ENCODE measurements at regions not wholly inside any gene's neighbourhood (a gene's known extent, or its start where the extent isn't known, plus 50 kb on each side); places are given as distances from the start of the nearest gene placed in this dataset.

DNA sequence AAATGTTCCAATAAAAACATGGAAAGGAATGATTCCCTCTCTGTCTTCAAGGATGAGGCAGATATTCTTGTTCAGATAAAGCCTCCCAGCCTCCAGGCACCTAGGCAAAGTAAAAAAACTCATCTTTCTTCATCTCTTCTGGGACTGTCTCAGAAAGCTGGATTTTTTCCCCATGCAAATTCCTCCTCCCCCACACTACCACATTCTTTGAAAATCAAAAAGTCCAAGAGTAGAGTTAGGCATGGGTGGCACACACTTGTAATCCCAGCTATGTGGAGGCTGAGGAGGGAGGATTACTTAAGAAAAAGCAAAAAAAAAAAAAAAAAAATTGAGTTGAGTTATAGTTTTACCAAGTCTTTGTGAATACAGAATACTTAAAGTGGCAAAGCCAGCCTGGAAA is 82.8 kb downstream of the GLUL start:
- TF ChIP-seq CTCF (IDR thresholded peaks at IDR 0.05; ENCODE audit: insufficient read depth, low read length) = no peak
- TF ChIP-seq POLR2AphosphoS5 (IDR thresholded peaks at IDR 0.05; ENCODE audit: low read depth) = no peak
- TF ChIP-seq GABPA (IDR thresholded peaks at IDR 0.05; ENCODE audit: low read depth) = no peak
- no peak for TF ChIP-seq SPI1 (IDR thresholded peaks at IDR 0.05; ENCODE audit: borderline replicate concordance, low read depth)
- TF ChIP-seq REST (IDR thresholded peaks at IDR 0.05; ENCODE audit: insufficient replicate concordance, low read depth) = no peak
